GM21447 (cell line): ENCODE measurements at regions not wholly inside any gene's neighbourhood (a gene's known extent, or its start where the extent isn't known, plus 50 kb on each side); places are given as distances from the start of the nearest gene placed in this dataset.

Experiments
- ATAC-seq: cut with Tn5 transposase; IDR thresholded peaks from one replicate; pipeline ENCODE4 v1.9.1; 2021; ENCODE audit not compliant: unreplicated experiment

DNA sequence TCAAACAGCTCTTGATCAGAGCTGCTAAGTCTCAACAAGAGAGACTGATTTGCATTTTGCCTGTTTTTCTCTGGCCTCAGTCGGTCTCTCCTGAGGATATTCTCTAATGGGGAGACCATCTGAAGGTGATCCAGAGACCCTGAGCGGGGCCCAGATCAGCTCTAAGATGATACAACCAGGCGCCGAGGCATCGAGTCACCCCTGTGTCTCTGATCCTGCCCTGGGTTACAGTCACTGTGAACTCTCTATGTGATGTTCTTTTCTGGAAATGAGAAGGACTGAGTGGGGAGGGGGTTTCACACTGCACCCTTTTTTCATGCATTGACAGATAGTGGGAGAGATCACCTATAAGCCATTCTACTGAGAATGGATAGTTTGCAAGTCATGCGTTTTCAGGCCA is 247.6 kb upstream of the PWP1 start:
- no peak for ATAC-seq

- no peak for ATAC-seq
Observed at GRCh38 chr12:107439026-107439738, 246.4 kb upstream of the PWP1 start.

- no peak for ATAC-seq
Observed at GRCh38 chr12:107440606-107441005, 245.0 kb upstream of the PWP1 start.

GRCh38 chr12:107441665-107442300 is 243.8 kb upstream of the PWP1 start:
- ATAC-seq, result no peak

GRCh38 chr12:107442326-107442987 is 243.1 kb upstream of the PWP1 start:
- ATAC-seq, result no peak

DNA sequence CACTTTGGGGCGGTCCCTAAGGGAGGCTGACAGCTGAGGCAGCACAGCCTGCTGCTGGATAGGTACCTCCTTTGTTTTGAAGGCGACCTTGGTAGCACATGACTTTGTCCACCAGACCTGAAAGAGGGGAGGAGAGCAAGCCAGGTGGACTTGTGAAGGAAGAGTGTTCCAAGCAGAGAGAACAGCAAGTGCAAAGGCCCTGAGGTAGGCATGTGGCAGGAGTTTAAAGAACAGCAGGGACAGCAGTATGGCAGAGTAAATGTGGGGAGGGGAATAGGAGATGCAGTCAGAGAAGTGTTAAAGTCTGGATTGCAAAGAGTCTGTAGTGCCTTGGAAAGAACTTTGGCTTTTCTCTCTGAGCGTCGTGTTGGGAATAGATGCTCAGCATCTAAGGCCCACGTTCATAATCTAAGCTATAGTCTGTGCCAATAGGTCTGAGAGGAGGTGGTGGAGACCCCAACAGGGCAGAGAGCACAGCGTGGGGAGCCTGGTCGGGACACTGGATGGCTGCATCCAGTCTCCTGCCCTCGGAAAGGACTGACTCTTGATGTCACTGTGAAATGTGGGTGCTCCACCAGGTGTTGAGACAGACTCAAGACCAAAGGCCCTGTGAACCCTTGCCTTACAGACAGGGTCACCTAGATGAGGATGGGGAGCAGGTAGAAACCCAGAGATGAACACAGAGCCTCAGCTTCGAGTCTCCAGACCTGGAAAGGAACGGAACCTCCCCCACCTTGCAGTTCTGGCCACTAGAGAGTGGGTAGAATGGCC is 242.1 kb upstream of the PWP1 start:
- no peak for ATAC-seq

GRCh38 chr12:107444771-107445170 is 240.8 kb upstream of the PWP1 start:
- ATAC-seq, result no peak

DNA sequence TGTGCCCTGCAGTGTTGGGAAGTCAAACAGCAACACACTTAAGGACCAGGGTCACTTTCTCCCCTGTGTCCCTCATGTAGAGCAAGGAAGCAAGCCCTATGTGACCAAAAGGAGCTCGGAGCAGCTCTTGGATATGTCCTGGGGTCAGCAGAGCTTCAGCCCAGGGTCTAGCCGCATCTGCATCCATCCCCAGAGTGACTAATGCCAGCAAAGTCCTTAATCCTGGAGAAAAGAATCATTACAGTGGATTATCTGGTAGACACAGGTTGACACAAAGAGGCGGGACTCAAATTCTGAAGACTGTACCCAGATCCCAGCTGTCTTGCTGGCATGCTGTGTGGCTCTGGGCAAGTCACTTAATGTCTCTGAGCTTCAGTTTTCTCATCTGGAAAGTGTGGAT is 239.1 kb upstream of the PWP1 start:
- ATAC-seq, result no peak

DNA sequence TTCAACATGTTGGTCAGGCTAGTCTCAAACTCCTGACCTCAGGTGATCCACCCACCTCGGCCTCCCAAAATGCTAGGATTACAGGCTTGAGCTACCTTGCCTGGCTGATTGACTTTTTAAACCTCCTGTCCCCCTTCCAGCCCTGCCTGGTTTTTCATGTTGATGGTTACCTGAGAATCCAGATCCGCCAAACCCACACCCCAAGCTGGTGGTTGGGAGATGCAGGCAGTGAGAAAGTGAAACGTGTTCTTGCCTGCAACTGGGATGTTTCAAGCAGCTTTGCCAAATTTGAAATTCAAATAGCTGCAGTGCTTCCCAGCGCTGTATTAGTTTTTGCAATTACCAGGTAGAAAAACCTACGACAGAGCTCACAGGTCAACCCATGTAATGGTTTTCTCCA is 238.3 kb upstream of the PWP1 start:
- no peak for ATAC-seq

- ATAC-seq, result no peak
Observed at GRCh38 chr12:107448198-107448597, 237.4 kb upstream of the PWP1 start.

DNA sequence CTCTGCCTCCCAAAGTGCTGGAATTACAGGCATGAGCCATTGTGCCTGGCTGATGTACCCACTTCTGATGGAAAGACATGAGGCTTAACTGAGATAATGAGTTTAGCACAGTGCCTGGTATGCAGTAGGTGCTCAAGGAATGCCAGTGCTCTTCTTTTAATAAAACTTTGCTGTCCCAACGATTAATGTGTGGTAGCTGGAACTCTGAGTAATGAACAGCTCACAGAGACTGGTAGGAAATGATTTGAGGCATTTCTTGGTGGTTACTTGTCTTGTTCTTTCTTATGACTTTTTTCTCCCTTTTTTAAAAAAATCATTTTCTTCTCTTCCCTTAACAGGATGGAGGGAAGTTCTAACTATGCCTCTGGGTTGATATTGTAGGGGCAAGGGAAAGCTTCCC is 235.7 kb upstream of the PWP1 start:
- no peak for ATAC-seq

- ATAC-seq, result no peak
Observed at GRCh38 chr12:107450541-107450940, 235.1 kb upstream of the PWP1 start.

GRCh38 chr12:107451246-107451645 is 234.4 kb upstream of the PWP1 start:
- no peak for ATAC-seq

DNA sequence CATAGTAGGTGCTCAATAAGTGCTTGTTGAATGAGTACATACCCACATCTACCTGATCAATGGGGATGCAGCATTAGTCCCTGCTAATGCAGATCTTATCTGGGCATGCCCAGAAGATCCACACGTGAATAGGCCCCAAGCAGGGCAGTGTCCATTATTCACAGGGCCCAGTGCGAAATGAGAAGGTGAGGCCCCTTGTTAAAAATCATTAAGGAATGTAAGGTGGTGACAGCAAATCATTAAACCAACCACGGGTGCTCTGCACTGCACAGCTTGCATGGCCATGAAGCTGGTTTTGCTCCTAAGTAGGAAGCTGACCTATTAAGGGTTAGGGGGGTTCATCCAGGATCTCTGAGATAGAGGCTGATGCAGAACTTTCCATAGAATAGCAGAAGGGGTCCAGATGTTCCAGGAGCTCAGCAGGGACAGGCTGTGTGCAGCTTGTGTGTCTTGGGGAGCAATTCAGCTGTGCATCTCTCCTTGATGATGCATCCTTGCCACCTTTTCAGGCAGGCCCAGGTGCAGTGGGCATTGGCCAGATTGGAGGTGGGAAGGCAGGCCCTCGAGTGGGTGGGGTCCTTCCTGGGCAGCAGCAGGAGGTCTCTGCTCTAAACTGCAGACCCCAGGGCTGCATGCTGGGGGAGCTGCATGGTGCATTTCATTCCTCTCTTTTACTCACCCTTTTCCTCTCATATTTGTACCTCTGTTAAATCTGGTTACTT is 231.3 kb upstream of the PWP1 start:
- no peak for ATAC-seq

DNA sequence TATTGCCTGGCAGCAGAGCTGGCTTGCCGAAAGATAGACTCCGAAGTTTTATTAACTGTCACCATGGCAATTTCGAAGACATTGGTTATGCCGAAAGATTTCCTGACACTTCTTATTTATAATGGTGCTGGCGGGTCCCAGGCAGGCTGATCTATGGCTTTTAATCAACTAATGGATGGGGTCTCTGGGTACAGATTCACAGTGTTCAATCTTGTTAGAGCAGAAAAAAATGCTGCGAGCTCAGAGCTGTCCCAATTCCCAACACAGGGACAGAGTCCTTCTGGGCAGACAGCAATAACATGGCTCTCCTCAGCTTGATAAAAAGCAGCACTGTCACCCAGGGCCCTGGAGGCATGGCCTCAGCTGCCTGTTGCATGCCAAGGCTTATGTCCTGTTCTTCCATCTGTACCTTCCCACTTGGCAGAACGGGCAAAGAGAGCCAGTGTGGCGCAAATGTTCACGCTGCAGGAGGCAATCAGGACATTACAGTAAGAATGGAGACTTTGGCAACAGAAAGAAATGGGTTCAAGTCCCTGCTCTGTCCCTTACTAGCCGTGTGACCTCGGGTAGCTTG is 228.2 kb upstream of the PWP1 start:
- no peak for ATAC-seq

DNA sequence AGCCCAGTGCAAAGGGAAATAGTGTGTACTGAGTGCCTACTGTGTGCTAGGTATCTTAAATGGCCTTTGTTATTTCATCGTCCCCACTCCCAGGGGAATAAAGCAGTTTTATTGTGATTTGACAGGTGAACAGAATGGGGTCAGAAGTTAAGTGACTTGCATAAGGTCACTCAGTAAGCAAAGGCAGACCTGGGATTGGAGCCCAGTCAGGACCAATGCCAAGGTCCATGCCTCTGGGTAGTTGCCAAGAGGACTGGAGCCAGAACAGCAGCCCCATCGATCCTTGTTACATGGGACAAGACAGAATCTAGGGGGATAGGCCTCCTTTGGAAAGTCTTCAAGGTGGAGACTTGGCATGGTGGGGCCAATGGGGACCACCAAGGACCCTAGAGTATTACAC is 227.4 kb upstream of the PWP1 start:
- ATAC-seq, result no peak

GRCh38 chr12:107458990-107459389 is 226.6 kb upstream of the PWP1 start:
- no peak for ATAC-seq

GRCh38 chr12:107459641-107460040 is 226.0 kb upstream of the PWP1 start:
- ATAC-seq, result no peak

DNA sequence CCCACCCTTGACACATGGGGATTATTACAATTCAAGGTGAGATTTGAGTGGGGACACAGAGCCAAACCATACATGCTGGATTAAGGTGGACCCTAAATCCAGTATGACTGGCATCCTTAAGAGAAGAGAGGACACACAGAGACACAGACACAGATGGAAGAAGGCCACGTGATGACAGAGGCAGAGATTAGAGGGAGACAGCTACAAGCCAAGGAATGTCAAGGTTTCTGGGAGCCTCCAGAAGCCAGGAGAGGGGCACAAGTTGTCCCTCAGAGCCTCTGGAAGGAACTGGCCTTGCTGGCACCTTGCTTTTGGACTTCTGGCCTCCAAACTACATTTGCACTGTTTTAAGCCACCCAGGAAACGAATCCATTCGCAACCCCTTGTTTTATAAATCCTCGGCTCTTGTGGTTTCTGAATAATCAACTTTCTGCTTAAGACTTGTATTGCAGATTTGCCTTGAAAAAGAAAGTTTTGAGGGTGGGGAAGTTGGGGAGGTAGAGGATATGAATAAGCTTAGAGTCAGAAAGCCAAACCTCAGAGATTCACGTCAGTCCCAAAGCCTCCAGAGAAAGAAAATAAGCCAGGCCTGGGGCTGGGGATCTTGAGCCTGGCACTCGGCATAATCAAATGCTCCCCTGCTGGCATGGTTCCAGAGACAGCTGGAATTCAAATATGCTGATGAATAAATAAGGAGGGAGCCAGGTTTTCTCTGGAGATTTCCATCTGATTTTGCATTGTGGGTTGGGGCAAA is 224.2 kb upstream of the PWP1 start:
- no peak for ATAC-seq
